Stimulated activated naive CD8-positive, alpha-beta T cell treated with anti-CD3 and anti-CD28 coated beads, Interleukin-15, Interleukin-2, amounts not matched to agents 100 U/mL and 50 U/mL, for 24 hours (primary cell): ENCODE measurements at regions not wholly inside any gene's neighbourhood (a gene's known extent, or its start where the extent isn't known, plus 50 kb on each side); places are given as distances from the start of the nearest gene placed in this dataset.

Experiments used
- ATAC-seq: fragments of 150-1000 bp; cut with Tn5 transposase; one replicate; pipeline ENCODE4 v1.10.0; 2021
- DNase-seq: peaks from one replicate; pipeline ENCODE4 v3.0.0; 2021

- DNase-seq, result no peak
- ATAC-seq, result no peak
Measured at GRCh38 chr6:165718491-165718891, 55.5 kb upstream of the PDE10A start.

GRCh38 chr6:165717732-165718465 lies 54.9 kb upstream of the PDE10A start:
- DNase-seq (no peak), ATAC-seq (no peak)

- ATAC-seq (no peak), DNase-seq (no peak)
Measured at GRCh38 chr6:165716886-165717285, 53.8 kb upstream of the PDE10A start.

DNA sequence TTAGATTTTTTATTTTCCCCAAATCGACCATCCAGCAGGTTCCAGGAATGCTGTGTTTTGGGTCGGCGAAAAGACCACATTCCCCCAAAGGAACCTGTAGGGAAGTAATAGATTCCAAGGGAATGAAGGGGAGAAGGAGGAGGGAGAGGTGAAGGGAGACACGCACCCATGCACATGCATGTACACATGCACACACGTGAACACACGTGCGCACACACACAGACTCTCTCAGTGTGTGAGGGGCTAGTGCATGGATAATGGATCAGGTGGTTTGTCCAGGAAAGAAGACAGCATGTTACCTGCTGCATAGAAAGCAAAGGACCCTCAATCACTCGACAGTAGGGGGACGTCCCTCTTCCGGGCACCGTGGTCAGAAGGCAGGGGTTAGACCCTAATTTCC lies 52.4 kb upstream of the PDE10A start:
- DNase-seq (no peak), ATAC-seq (no peak)

- no peak for DNase-seq
- no peak for ATAC-seq
Measured at GRCh38 chr6:165714907-165715306, 51.9 kb upstream of the PDE10A start.

DNA sequence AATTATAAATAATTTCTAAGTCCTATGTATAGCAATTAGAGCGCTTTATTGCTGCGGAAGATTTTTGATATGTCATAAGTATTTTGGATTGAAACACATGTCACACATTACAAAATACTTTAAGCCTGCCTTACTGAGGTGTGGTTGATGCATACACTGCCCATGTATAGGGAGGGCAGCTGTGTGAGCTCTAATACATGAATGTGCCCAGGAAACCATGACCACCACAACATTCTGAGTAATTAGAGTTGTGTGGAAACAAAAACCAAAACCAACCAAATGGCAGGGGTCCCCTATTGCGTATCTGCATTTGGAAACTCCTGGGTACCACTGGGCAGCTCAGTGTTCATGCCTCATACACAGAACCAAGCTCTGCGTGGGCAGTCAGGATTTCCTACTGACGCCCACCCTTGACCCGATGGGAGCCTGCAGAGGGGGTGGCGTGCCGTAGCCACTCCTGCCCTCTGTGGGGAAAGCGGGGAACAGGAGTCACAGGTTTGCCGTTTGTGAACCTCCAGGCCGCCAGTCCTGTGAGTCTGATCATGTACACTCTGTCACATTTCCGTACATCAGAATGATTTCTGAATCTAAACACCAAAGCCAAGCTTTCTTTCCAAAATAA lies 50.9 kb upstream of the PDE10A start:
- no peak for DNase-seq
- no peak for ATAC-seq
